Ascending aorta (tissue), 2 donors: ENCODE measurements at regions not wholly inside any gene's neighbourhood (a gene's known extent, or its start where the extent isn't known, plus 50 kb on each side); places are given as distances from the start of the nearest gene placed in this dataset.

ENCODE experiments used
- DNase-seq, 2 donors: peaks; one replicate each; pipeline ENCODE4 v3.0.0-alpha.2; 2019; ENCODE audit warnings: low spot score in 2 of 2
- H3K27ac ChIP-seq, 2 donors: fragments of 200-600 bp; sonication (generic); one replicate each; pipeline ENCODE4 v1.5.1; 2016 to 2017; ENCODE audit warnings: mild to moderate bottlenecking in 1 of 2
- H3K27me3 ChIP-seq: fragments of 200-600 bp; sonication (generic); one replicate; pipeline ENCODE4 v1.5.1; 2017
- H3K36me3 ChIP-seq, 2 donors: fragments of 200-600 bp; sonication (generic); one replicate each; pipeline ENCODE4 v1.5.1; 2016
- H3K4me1 ChIP-seq, 2 donors: fragments of 200-600 bp; sonication (generic); one replicate each; pipeline ENCODE4 v1.5.1; 2016 to 2017; ENCODE audit warnings: mild to moderate bottlenecking in 1 of 2
- H3K4me3 ChIP-seq, 2 donors: fragments of 200-600 bp; sonication (generic); one replicate each; pipeline ENCODE4 v1.5.1; 2016 to 2017; ENCODE audit warnings: mild to moderate bottlenecking in 1 of 2
- H3K9me3 ChIP-seq, 2 donors: fragments of 200-600 bp; sonication (generic); one replicate each; pipeline ENCODE4 v1.5.1; 2016
- intact Hi-C: fragments of 100-400 bp; cut with DNase I; formaldehyde crosslinking; loops from one replicate; pipeline ENCODE4 v1.15.1; 2023
- TF ChIP-seq, protein P1 (sequence below), 3 experiments: fragments of 200-600 bp in 2 of 3; fragments of 450-650 bp in 1 of 3; sonication (generic) in 2 of 3; IDR thresholded peaks; one replicate each; pipeline ENCODE4 v1.5.1; 2016 to 2019; ENCODE audit warnings: antibody characterized with exemption in 3 of 3, mild to moderate bottlenecking in 1 of 3, moderate library complexity in 1 of 3

DNA sequence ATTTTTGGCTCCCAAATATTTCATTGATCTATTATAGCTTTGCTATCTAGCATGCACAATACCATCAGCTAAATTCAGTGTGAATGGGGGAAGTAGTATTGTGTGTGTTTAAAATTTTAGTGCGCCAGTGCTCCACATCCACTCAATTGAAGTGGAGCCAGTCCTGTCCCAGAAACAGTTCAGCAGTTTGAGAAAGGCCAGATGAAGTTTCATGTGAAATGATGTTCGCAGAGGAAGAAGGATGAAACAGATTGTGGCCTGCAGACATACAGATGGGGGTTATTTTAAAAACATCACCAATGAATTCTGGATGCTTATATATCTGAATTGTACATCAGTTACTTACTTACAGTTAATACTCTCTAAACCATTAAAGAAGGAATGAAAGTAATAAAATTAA lies 129.4 kb downstream of the SPRY2 start:
- no peak overlapping the region for H3K27ac ChIP-seq
- no peak for DNase-seq
- no peak overlapping the region for H3K4me3 ChIP-seq
- intact Hi-C loops: no loop called here
- no peaks in the 10 kb centered on the region for H3K36me3 ChIP-seq
- TF ChIP-seq, protein P1, sequence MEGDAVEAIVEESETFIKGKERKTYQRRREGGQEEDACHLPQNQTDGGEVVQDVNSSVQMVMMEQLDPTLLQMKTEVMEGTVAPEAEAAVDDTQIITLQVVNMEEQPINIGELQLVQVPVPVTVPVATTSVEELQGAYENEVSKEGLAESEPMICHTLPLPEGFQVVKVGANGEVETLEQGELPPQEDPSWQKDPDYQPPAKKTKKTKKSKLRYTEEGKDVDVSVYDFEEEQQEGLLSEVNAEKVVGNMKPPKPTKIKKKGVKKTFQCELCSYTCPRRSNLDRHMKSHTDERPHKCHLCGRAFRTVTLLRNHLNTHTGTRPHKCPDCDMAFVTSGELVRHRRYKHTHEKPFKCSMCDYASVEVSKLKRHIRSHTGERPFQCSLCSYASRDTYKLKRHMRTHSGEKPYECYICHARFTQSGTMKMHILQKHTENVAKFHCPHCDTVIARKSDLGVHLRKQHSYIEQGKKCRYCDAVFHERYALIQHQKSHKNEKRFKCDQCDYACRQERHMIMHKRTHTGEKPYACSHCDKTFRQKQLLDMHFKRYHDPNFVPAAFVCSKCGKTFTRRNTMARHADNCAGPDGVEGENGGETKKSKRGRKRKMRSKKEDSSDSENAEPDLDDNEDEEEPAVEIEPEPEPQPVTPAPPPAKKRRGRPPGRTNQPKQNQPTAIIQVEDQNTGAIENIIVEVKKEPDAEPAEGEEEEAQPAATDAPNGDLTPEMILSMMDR (IDR thresholded peaks at IDR 0.05): no peak
- H3K4me1 ChIP-seq: no peaks in the 10 kb centered on the region
- H3K9me3 ChIP-seq: no peaks in the 10 kb centered on the region
- H3K27me3 ChIP-seq: no peaks in the 10 kb centered on the region

DNA sequence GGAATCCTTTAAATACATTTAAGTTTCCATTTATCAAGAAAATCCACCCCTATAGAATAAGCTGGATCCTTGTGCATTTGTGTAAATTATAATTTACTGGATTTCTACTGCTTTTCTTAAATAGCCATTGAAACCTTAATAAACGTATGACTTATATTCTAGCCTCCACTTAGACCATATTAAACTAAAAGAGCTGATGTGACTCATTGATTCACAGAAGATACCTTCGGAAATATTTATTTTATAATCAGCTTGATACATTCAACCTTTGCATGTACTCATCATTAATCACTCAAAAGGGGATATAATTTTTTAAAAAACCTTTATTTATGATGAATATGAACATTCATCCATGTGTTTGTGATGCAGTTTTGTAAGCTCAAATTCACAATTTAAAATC lies 136.3 kb downstream of the SPRY2 start:
- Histone ChIP-seq H3K36me3 (no peaks in the 10 kb centered on the region), H3K27me3 (no peaks in the 10 kb centered on the region), H3K4me3 (no peak overlapping the region), H3K4me1 (no peaks in the 10 kb centered on the region), H3K27ac (no peak overlapping the region), H3K9me3 (no peaks in the 10 kb centered on the region)
- intact Hi-C loops: no loop called here
- TF ChIP-seq, protein P1 (IDR thresholded peaks at IDR 0.05): no peak
- DNase-seq: no peak

DNA sequence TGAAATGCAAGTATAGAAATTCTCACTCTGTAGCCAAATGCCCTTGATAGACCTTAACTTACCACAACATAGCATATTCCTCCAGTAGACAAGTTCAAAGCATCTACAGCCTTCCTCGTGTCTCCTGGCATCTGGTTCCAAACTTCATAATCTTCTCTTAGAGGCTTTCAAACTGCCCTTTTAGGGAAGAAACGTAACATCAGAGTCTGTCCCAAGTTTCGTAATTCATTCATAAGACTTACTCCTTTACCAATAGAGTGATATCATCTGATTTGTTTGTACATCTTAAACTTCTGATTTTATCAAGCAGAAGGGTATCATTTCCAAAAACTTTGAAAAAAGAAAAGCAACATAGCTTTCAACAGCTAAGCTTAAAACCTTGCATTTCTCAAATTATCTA lies 137.4 kb downstream of the SPRY2 start:
- H3K27me3 ChIP-seq: no peaks in the 10 kb centered on the region
- H3K27ac ChIP-seq: no peak overlapping the region
- H3K4me3 ChIP-seq: no peak overlapping the region
- H3K4me1 ChIP-seq: no peaks in the 10 kb centered on the region
- no peaks in the 10 kb centered on the region for H3K9me3 ChIP-seq
- DNase-seq: no peak
- intact Hi-C loops: no loop called here
- H3K36me3 ChIP-seq: no peaks in the 10 kb centered on the region
- TF ChIP-seq, protein P1 (IDR thresholded peaks at IDR 0.05): no peak

DNA sequence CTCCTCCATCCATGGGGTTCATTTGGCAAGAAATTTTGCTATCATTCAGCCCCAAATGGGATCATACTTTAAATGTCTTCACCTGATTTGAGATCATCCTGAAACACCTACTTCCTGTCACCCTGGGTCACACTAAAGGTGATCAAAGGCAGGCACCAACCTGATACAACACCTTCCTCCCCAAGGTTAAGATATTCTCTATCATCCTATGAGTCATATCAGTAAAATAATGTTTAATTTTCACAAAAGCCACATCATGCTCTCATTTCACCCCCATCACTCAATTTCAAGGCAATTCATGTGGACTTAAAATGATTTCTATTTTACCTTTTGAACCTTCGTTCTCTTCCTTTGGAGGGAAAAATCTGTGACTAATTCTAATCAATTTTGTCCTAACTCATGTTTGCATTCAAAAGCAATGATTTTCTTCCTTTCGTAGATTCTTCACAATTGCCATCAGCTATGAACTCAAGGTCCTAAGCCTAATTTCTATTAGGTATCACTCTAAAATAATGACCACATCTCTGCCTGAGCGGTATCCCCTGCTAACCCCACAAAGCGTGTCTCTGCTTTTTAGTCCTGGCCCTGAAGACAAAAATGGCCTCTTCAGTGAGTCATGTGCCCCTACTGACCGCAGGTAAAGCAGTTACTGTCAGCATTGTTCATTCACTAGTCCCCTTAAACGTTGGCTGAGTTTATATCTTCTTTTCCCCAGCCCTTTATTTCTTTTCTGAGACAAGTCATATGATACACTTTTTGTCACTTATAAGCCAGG lies 139.0 kb downstream of the SPRY2 start:
- TF ChIP-seq, protein P1 (IDR thresholded peaks at IDR 0.05): no peak
- no peak for DNase-seq
- Histone ChIP-seq H3K9me3 (no peaks in the 10 kb centered on the region), H3K27ac (no peak overlapping the region), H3K4me3 (no peak overlapping the region), H3K36me3 (no peaks in the 10 kb centered on the region), H3K4me1 (no peaks in the 10 kb centered on the region), H3K27me3 (no peaks in the 10 kb centered on the region)
- intact Hi-C loops: no loop called here

DNA sequence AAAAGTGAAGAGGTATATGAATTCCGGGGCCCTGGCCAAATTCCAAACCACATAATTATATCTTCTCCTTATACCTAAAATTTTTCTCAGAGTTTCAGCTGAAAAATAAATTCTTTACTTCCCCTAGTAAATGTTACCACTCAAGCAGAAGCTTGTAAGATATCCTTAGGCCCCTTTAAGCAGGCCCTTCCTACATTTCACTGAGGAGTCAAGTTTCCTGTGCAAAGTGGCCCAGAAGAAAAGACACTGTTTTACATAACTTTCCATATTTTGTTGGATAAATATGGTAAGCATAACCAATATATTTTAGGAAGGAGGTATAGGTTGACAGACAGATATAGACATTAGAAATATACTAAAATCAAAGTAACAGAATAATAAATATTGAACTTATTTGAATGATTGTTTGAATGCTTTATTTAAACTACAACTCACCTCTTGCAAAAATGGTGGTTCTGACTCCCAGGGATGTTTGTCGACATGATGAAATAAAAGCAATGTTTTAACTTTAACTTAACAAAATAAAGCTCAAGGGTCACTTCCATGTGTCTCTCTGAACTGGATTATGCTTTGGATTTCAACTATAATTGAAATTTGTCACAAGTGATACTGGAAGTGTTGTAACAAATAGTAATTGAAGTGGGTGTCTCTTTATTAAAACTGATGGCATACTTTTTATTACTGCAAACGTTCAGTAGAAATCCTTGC lies 141.2 kb downstream of the SPRY2 start:
- H3K4me3 ChIP-seq: no peak overlapping the region
- H3K36me3 ChIP-seq: no peaks in the 10 kb centered on the region
- intact Hi-C loops: no loop called here
- no peaks in the 10 kb centered on the region for H3K4me1 ChIP-seq
- TF ChIP-seq, protein P1 (IDR thresholded peaks at IDR 0.05): no peak
- no peak overlapping the region for H3K27ac ChIP-seq
- no peaks in the 10 kb centered on the region for H3K27me3 ChIP-seq
- H3K9me3 ChIP-seq: no peaks in the 10 kb centered on the region
- DNase-seq: no peak
